Testis (tissue), 2 donors: ENCODE measurements at regions not wholly inside any gene's neighbourhood (a gene's known extent, or its start where the extent isn't known, plus 50 kb on each side); places are given as distances from the start of the nearest gene placed in this dataset.

ENCODE experiments used
- CTCF ChIP-seq, 3 experiments: fragments of 450-650 bp in 2 of 3; fragments of 200-600 bp in 1 of 3; sonication (generic) in 1 of 3; IDR thresholded peaks; one replicate each; pipeline ENCODE4 v1.5.1; 2016 to 2019; ENCODE audit warnings: antibody characterized with exemption in 3 of 3, mild to moderate bottlenecking in 2 of 3, moderate library complexity in 1 of 3
- POLR2A ChIP-seq: fragments of 450-650 bp; IDR thresholded peaks from one replicate; pipeline ENCODE4 v1.6.1; 2017; ENCODE audit warnings: antibody characterized with exemption, mild to moderate bottlenecking, moderate library complexity

GRCh38 chr11:23746896-23747295 lies 750.0 kb upstream of the LUZP2 start:
- TF ChIP-seq CTCF (IDR thresholded peaks at IDR 0.05) = no peak
- TF ChIP-seq POLR2A = no peak
